ENCODE measurements at regions not wholly inside any gene's neighbourhood (a gene's known extent, or its start where the extent isn't known, plus 50 kb on each side); places are given as distances from the start of the nearest gene placed in this dataset.
"Not testable (repeated sequence)": the region's sequence is repeated elsewhere in the genome, so short reads cannot be mapped to it uniquely, and the experiment has no call there.

DNA sequence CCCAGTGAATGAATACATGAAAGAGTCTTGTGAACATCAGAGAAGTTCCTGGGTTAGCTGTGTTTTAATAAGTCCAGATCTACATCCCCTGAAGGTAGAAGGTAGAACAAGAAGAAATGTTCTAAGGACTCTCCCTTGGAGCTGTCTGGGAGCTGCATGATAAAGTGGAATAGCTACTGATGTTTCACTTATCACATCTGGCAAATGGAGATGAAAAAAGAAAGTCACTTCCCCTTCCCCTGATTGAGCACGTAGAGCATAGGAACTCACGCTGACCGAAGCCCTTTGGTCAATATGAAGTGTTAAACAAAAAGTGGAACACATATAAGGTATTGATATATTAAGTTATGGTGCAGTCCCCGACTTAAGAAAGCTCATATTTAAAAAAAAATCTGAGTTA is 53.2 kb upstream of the PARP1 start:
- DNase-seq = no peak

DNA sequence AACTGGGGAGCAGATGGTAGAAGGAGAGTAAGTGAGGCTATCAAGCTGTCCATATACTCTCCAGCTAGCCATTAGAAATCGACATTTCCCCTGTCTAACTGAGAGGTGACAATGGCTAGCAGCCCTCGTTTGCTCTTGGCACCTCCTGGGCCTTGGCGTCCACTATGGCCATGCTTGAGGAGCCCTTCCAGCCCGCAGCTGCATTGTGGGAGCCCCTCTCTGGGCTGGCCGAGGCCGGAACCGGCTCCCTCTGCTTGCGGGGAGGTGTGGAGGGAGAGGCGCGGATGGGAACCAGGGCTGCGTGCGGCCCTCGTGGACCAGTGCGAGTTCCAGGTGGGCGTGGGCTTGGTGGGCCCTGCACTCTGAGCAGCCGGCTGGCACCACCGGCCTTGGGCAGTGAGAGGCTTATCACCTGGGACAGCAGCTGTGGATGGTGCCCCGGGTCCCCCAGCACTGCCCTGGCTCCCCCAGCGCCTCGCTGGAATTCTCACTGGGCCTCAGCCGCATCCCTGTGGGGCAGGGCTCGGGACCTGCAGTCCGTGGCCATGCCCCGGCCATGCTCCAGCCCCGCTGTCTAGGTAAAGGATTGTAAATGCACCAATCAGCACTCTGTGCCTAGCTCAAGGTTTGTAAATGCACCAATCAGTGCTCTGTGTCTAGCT is 56.2 kb upstream of the PARP1 start:
- DNase-seq = no peak

DNA sequence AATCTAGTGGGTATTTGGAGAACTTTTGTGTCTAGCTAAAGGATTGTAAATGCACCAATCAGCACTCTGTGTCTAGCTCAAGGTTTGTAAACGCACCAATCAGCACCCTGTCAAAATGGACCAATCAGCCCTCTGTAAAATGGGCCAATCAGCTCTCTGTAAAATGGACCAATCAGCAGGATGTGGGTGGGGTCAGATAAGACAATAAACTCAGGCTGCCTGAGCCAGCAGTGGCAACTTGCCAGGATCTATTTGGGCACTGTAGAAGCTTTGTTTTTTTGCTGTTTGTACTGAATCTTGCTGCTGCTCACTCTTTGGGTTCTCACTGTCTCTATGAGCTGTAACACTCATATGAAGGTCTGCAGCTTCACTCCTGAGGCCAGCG is 56.7 kb upstream of the PARP1 start:
- DNase-seq = not testable (repeated sequence)

DNA sequence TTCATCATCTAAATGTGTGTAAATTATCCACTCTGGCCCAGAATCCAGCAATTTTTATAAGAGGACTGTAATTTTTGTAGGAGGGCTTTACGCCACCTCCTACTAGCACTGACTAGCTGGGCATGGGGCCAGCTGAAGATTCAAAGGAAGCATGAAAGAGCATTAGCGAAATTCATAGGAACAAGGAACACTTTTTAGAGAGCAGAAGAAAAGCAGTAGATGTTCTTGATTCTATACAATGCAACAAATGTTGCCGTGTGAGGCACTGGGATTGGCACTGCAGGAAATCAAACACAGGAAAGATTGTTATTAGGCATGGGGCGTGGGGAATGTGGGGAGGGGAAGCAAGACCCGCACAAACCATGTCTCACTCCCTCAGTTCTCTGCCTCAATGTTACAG is 58.4 kb upstream of the PARP1 start:
- no peak for DNase-seq

DNA sequence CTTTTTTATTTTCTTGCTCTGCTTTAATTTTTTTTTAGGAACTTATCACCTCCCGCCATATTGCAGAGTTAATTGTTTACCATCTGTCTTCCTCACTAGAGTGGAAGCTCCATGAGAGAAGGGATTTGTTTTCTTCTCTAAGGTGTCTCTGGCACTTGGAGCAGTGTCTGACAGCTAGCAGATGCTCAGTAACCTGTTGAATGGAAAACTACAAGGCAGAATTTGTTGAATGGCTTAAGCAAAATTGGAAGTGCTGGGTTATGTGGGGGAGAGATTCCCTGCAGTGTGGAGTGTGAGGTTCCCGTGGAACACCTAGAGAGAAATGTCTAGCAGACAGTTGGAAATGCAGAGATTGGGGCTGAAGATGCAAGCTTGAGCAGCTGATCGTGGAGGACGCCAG is 59.5 kb upstream of the PARP1 start:
- DNase-seq = no peak

DNA sequence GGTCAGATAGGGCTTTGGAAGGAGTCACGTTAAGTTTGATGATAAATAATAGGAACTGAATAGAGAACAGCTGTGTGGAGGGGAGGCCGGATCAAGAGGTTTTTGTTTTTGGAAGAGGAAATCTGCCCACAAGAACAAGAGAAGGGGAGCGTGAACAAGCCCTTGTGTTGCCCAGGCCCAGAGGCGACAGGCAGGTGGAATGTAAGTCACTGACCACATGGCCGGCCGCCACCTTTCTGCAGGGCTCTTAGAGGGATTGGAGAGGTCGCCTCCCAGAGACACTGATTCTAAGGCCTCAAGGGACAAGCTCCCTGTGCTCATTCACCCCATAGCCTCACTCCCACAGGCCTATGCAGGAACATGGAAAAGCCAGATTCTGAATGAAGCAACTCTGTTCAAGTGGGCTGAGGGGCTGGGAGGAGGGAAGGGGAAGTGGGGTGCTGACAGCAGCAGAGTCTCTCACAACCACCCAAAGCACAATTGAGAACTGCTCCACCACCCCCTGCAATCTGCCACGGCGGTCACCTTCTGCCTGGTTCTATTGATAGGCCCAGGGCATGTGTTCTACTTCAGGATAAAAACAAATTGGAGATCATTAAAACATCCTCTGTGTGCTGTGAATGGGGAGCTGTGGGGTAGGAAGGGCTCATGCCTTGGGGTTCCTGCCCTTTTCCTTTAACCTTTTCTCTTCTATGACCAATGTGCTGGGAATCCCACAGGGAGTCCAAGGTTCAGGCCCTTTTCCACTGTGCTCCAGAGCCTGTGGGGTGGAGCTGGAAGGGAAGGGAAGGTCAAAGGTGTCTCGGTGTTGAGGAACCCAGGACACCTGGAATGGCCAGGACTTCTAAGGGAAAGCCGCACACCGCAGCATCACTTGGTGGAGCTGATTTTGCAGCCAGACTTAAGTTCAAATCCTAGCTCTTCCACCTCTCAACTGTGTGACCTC is 63.3 kb upstream of the PARP1 start:
- DNase-seq = no peak

DNA sequence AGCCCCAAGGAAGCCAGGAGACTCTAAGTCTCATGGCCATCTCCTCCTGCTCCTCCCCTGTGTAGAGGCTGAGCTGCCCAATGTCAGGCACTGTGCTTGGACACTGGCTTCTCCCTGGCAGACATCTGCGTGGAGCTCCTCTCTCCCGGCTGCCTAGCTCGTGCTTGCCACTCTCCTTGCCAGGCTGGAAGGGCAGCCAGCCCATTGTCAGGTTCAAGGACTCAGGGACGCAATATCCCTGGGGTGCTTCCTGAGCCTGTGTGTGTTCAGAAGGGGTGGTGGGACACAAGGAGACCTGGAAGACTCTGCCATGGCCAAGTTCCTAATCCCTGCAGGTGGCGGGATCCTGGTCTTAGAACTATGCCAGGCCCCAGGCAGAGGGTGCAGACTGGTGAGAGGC is 65.4 kb upstream of the PARP1 start:
- no peak for DNase-seq

DNA sequence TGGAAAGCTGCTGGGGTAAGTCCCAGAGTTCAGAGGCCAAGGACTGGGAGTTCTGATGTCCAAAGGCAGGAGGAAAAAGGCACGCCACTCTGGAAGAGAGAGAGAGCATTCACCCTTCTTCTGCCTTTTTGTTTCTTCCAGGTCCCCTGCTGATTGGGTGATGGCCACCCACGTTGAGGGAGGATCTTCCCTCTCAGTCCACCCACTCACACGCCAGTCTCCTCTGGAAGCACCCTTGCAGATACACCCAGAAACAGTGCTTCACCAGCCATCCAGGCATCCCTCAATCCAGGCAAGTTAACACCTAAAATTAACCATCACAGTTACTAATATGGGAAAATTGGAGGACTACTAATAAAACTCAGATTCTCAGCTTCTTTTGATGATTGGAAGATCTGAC is 66.1 kb upstream of the PARP1 start:
- DNase-seq = no peak

DNA sequence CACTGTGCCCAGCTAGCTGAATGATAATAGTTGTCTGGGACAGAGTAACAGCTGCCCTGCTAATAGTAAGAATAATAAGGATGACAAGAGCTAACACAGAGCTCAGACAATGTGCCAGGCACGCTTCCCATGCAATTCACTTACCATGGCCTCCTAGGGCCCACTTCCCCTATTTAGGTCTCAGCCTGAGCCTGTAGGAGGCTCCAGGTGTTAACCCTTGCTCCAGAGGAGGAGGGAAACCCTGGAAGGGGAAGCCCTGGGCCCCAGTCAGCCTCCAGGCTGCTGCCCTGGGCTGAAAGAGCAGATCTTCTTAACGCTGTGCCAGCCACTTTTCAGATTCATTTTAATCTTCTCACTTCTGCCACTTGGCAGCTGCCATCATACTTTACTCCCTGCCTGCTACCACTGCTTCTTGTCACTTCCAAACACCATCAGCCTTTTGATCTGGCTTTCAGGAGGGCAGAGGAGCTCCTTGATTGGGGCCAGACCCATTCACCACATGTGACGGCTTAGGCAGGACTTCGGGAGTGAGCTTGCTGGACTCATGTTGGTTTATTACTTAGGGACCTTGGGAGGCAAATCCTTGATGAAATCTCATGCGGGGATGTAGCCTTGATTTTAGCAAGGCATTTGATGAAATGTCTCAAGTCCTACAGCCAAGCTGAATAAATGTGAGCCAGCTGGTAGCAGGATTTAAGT is 66.7 kb upstream of the PARP1 start:
- DNase-seq = no peak

DNA sequence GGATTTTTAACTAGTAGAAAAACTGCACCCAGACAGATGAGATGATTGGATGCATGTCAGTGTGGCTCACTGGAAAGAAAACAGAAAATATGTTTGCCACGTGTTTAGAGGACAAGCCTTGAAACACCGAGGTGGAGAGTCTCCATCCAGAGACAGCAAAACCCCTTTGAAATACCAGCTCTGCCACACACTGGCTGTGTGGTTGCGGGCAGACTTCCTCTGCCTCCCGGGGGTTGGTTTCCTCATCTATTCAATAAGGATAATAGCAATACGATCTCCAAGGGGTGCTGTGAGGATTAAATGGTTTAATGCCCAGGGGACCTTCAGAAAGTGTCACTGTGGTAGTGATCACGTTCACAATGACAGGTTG is 67.2 kb upstream of the PARP1 start:
- DNase-seq = peak; percentile 82

DNA sequence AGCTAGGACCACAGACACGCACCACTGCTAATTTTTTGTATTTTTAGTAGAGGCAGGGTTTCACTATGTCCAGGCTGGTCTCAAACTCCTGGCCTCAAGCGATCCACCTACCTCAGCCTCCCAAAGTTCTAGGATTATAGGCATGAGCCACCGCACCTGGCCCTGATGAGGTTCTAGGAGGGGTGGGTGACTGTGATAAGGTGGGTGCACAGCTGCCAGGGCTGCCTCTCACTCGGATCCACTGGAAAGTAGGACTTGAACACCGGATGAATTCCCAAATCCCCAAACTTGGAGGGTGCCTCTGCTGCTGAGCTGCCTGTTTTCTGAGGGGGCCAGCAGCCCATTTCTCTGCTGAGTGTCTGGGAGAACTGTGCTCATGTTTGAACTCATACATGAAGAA is 68.2 kb upstream of the PARP1 start:
- DNase-seq = no peak

DNA sequence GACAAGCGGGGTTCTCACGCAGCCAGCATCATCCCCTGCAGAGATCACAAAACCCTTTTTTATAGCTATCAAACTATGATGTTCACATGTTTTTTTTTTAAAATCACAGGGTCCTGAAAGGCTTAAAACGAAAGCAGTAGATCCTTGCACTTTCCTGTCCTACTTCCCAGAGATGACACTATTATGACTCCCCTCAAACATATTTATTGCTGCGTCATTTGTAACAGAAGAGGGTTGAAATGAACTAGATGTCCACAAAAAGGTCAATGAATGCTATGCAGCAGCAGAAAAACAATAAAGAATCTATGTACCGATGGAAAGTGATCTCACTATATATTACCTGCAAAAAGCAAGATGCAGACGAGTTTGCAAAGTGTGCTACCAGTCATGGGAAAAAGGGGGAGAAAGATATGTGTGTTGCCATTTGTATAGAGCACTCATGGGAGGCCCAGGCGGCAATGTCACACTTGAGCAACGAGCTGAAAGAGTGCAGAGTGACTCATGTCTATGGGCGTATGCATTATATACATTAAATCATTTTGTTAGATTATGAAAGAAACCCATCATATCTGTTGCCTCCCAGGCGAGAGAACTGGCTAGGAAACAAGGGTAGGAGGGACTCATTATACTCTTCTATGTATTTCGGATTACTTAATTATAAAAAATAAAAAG is 68.9 kb upstream of the PARP1 start:
- DNase-seq = no peak

DNA sequence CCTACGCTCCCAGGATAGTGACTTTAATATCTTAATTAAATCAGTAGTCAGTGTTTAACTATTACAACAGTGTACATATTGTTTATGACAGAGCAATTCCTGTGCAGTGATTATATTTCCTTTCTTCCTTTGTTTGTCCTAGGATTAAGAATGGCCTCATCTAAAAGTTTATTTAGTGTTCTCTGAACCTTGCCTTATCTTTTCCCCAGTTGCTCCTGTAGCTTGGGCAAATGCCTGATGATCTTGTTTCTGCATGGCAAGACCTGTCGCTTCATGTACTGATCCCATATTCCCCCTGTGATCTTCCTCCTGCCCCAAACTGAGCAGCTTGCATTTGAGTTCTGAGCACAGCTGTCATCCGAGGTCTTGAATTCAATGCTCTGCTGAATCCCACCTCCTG is 69.1 kb upstream of the STUM start:
- DNase-seq = no peak

DNA sequence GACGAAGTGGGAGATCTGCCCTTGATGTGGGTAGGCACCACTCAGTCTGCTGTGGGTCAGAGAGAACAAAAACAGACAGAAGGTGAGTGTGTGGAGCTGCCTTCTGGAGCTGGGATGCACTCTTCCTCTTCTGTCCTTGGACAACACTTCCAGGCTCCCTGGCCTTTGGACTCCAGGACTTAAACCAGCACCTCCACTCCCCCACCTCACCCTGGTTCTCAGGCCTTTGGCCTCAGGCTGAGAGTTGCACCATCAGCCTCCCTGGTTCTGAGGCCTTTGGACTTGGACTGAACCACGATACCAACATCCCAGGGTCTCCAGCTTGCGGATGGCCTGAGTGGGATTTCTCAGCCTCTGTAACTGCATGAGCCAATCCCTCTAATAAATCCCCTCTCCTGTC is 68.1 kb upstream of the STUM start:
- DNase-seq = no peak

DNA sequence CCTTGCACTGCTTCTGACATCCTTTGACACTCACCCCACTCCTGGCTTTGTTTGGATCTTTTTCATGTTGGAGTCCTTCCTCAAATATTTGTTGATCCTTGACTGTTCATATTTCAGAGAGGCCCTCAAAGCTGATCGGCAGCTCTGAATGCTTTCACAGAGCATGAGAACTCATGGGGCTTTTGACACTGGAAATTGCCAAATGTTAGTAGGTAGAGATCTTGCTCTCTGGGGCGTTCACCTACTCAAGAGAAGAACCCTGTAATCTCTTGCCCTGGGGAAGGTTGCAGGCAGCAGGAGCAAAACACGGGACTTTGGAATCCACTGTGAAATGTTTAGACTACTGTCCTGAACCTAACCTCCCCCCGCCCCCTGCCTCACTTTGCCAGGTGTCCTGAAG is 67.4 kb upstream of the STUM start:
- DNase-seq = no peak

DNA sequence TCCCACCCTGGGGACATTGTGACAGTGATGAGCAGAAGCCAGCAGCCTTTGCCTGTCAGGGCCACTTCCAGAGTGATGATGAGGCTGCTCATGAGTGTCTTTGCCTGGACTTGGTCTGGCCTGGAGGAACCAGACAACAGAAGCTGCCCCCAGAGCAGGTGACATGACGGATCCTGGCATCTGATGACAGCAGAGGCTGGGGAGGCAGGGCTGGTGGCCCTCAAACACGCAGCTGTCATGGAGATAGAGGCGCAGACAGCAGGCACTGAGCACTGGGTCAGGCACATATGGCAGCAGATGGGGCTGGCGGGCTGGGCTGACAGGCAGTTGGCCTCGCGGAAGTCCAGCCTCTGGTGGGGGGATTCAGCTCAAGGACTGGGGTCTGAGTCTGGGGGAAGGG is 66.4 kb upstream of the STUM start:
- DNase-seq = no peak

DNA sequence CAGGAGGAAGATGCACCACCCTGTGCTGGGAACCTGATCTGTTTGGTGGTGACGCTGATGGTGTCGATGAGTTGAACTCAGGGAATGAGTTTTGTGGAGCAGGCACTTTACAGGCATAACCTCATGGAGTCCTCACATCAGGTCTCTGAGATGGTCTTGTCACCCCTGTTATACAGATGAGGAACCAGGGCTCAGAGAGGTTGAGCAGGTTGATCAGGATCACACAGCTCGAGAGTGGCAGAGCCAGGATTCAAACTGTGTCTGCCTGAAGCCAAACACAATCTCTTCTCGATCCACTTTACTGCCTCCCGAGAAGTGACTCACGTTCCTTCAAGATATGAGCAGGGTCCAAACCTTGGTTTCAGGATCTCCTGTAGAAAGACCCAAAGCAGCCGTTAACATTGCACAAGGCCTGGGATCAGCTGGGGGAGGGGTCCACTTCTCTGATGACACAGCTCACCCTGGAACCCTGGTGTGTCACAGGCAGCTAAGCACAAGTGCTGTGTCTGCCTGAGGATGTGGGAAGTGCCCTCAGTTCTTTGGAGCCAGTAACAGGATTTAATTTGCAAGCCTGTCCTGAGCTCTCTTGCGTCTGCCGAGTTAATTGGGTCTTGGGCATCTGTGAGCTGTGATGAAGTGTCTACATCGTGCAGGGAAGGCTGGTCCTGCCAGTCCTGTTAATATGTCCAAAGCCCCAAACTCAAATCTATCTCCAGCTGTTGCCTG is 65.4 kb upstream of the STUM start:
- no peak for DNase-seq

DNA sequence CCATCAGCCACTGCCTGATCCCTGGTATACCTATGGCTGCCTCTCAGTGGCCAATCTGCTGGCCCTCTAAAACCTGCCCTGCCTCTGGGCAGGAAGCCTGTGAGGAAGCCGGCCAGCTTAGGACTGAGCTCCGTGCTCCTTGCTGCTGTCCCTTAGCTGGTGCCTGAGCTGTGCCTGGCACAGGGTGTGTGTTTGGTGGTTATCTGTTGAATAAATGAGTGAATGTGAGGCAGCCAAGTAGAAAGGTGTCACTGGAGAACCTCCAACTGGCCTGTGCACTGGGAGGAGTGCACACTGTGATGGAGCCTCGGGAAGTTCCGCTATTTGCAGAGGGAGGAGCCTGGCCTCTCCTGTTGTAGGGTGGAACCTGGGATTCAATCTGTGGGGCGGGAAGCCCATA is 63.4 kb upstream of the STUM start:
- DNase-seq = no peak

DNA sequence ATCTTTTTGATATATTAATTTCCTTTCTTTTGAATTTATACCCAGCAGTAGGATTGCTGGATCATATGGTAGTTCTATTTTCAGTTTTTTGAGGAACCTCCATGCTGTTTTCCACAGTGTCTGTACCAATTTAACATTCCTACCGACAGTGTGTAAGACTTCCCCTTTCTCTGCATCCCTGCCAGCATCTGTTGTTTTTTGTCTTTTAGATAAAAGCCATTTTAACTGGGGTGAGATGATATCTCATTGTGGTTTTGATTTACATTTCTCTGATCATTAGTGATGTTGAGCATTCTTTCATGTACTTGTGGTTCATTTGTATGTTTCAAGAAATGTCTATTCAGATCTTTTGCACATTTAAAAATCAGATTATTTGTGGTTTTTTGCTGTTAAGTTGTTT is 62.4 kb upstream of the STUM start:
- no peak for DNase-seq

DNA sequence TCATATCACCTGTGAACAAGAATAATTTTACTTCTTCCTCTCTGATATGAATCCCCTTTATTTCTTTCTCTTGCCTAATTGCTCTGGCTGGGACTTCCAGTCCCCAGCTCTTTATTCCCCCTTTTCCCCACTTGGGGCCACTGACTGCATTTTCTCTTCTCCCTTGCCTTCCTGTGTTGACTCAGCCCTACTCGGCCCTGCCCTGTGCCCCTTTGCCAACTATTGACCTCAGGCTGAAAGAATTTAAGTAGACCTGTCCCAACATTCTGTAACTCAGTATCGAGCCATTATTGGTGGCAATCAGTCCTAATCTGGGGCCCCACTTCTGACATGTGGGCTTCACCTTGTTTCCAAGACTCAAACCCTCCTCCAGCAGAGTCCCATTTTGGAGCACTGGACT is 60.6 kb upstream of the STUM start:
- no peak for DNase-seq

DNA sequence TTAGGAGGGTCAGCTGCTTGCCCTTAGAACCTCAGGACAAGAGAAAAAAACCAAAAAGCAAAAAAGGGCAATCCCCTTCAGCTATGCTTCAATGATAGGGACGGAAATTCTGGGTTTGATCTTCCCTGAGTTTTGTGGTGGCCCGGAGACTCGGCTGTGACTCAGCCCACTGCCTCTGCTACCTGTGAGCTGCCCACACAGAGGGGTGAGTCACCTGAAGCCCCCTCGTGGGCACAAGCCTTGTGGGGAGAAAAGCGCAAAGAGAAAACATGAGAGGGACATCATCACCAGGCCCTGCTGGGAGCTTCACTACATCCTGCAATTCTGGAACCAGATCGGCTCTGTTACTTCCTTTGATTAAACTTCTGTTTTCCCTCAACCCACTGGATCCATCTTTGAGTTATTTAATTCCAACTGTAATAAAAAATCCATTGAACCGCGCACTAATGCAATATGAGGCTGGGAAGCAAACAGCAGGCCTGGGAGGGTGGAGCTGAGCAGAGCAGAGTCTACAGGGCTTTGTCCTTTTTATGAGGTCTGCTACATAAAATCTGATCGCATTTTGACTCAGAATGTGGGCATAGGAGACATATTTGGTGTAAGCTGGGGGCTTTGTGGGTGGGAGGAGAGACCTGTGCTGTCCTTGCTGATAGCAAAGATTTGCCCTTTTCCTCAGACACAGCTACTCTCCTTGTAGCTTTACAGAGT is 58.7 kb upstream of the STUM start:
- no peak for DNase-seq

DNA sequence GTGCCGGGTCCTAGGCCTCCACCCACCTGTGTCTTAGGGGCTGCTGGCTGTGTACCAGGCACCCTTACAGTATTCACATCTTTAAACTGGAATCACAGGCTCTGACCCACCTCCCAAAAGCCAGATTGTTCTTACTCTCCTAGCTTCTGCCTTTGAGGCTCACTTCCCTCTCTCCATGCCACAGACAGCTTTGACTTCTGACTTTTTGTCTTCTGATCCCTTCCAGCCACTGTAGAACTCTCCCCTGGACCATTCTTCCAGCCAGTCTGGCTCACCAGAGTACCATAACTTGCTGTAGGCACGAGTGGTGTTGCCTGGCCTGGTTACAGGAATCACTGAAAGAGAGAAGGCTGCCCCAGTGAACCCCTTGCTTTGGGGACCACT is 58.1 kb upstream of the STUM start:
- DNase-seq = no peak

Measured in NCI-H2107 (cell line).